GM19324 (cell line): ENCODE measurements at regions not wholly inside any gene's neighbourhood (a gene's known extent, or its start where the extent isn't known, plus 50 kb on each side); places are given as distances from the start of the nearest gene placed in this dataset.

Experiments used
- ATAC-seq: cut with Tn5 transposase; IDR thresholded peaks from one replicate; pipeline ENCODE4 v1.9.1; 2021; ENCODE audit warnings: mild to moderate bottlenecking, moderate library complexity; ENCODE audit not compliant: unreplicated experiment, low FRiP score

GRCh38 chr4:11904846-11905739, 476.4 kb upstream of the HS3ST1 start:
- no peak for ATAC-seq

- no peak for ATAC-seq
Measured at GRCh38 chr4:11904117-11904535, 475.4 kb upstream of the HS3ST1 start.

GRCh38 chr4:11901089-11901488, 472.4 kb upstream of the HS3ST1 start:
- ATAC-seq = no peak

- no peak for ATAC-seq
Measured at GRCh38 chr4:11900359-11900758, 471.7 kb upstream of the HS3ST1 start.

DNA sequence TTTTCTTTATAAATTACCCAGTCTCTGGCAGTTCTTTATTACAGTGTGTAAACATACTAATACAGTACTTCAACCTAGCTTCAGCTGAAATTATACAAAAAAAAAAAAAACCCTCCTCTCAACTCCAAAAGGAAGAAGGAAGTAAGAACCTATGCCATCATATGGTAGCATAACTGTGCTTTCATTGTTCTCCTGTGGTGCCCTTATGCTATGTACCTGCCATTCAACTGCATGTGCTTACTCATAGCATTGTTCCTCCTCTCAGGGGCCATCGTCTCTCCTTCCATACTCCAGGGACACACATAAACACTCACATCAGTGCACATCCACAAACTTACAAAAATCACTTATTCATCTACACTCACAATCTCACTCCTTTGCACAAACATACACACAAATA, 470.1 kb upstream of the HS3ST1 start:
- no peak for ATAC-seq

- ATAC-seq = no peak
Measured at GRCh38 chr4:11895766-11896165, 467.1 kb upstream of the HS3ST1 start.

DNA sequence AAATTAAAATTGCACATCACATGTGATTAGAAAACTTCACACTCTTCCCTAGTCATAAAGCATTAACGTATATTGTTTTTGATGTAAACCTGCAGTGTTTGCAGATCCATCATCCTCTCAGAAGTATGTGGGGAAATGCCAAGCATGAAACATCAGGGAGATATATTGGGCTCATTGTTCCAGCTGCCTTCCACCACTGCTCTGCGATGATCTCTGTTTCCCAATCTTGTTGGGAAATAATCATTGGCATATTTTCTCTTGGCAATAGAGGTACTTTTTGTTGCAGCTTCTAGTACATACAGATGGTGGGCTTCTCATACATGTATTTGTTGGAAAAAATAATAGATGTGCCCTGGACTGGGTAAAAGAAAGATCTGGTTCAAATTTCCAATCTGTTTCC, 466.3 kb upstream of the HS3ST1 start:
- ATAC-seq = no peak

GRCh38 chr4:11894221-11894620, 465.5 kb upstream of the HS3ST1 start:
- ATAC-seq = no peak

- ATAC-seq = no peak
Measured at GRCh38 chr4:11889099-11889498, 460.4 kb upstream of the HS3ST1 start.

DNA sequence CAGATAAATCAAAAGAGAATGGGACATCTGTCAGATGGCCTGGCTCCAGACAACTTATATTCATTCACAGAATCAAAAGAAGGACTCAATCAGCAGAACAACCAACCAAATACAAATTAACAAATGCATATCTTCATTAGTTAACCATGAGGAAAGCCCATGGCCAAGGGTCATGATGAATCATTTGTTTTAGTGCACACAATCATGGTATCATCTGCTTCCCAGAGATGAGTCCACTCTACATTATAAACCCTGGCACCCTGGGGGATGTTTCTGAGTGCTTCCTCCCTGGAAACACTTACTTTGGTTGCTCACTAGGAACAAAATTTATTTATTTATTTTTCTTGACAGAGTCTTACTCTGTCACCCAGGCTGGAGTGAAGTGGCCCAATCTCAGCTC, 453.3 kb upstream of the HS3ST1 start:
- ATAC-seq = no peak

DNA sequence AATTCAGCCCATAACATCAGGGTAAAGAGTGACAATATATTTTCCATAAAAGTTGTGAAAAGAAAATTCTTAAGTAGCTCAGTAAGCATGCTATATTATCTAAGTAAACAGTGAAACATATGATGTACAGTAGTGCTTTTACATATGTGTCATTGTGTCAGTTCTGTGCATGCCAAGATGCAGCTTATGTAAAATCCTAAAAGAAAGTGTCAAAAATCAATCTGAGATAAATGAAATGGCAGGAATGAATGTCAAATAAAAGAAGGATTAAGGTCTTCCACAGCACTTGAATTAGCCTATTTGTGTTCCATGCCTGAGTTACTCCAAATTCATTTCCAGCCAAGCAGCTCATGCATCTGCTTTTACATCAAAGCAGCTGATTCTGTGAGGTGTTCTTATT, 452.7 kb upstream of the HS3ST1 start:
- no peak for ATAC-seq

DNA sequence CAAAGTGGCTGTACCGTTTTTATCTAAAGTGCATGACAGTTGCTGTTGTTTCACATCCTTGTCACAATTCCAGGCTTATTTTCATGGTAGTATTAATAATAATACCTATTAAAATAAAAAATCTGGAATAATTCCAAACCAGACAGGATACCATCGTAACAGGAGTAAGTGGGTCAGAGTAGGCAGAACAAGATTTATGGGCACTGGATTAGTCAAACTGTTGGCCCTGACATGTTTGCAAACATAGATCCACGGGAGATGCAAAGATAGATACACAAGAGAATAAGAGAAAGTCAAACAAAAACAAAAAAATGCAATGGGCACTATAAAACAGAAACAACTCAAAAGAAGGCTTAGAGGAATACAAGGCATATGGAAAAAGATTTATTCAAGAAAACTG, 449.5 kb upstream of the HS3ST1 start:
- no peak for ATAC-seq

GRCh38 chr4:11876104-11876503, 447.4 kb upstream of the HS3ST1 start:
- ATAC-seq = no peak

- no peak for ATAC-seq
Measured at GRCh38 chr4:11869191-11869870, 440.6 kb upstream of the HS3ST1 start.

DNA sequence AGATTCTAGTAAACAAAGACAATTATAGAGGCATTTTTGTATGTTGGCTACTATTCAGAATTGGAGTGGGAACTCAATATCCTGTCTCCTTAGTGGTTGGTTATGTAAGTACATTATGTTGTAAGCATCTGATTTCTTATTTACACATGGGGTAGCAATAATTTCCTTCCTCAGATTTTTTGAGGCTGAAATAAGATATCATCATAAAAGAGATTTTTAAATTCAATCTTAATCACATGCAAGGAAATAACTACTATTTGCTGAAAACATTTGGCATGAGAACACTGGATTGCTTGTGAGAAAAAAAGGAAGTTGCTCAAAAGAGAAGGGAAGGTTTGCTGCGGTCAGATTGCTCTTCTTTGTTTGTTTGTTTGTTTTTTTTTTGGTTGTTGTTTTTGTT, 437.7 kb upstream of the HS3ST1 start:
- no peak for ATAC-seq

GRCh38 chr4:11860996-11861395, 432.3 kb upstream of the HS3ST1 start:
- ATAC-seq = no peak

DNA sequence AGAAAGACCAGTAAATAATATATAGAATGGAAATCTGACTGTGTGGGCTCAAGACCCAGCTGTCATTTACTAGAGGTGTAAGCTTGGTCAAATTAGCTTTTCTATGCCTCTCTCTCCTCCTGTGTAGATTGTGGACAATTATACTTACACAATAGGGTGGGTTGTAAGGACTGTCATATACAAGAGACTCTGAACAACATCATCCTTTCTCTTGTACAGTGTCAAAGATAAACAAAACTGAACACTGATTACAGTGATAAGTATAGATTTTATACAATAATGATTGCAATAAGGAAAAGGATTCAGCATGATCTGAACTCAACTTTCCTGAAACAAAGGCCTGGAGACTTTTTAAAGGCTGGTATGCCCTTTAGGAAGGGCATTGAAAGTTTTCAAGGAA, 429.2 kb upstream of the HS3ST1 start:
- no peak for ATAC-seq

DNA sequence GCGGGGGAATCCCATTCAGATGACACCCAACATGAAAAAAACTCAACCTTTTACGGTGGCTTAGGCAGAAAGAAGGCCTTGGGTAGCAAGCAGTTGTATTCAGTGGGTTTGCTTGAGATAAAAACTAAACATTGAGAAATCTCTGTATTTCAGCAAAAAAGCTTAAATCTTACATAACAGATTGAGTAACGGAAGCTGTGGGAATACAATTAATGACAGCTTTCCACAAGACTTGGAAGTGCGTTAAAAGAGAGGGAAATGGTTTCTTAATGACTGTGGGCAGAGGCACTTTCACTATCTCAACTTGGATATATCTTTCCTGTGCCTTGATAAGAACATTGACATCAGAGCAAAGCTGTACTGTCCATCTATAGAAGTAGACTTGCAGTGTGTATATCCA, 418.5 kb upstream of the HS3ST1 start:
- no peak for ATAC-seq

DNA sequence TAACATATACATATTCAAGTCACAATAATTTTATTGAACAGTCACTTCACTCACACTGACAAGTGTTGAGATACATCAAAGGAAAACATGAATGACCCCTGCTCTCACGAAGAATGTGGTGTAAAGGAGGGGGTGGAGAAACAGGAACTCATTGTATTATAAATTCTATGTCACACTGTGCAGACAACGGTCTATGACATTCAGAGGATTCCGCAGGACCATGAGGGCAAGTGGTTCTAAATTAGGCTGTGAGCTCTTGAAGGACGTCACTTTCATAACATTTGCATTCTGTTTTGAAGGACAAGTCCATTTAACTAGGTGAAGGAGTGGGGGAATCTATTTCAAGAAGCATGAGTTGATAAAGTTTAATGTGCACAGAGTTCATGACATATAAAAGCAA, 415.2 kb upstream of the HS3ST1 start:
- ATAC-seq = no peak

GRCh38 chr4:11843340-11843739, 414.6 kb upstream of the HS3ST1 start:
- no peak for ATAC-seq

DNA sequence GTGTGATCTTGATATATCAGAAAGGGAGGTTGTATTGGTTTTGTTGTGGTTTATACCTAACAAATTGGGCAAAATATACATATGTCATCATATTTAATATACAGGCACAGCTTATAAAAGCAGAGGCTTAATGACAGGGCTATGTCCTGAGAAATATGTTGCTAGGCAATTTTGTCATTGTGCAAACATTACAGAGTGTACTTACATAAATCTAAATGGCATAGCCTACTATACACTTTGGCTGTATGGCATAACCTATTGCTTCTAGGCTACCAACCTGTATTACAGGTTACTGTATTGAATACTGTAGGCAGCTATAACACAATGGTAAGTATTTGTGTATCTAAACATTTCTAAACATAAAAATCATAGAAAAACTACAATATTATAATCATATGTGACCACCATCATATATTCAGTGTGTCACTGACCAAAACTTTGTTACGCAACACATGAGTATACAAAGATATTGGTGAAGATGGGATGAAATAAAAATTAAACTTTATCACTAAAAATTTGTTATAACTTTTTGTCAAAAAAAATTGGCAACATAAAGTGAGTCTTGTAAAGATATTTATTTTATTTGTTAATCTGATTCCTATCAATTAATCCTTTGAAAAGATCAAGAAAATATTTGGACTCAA, 414.0 kb upstream of the HS3ST1 start:
- no peak for ATAC-seq
